ENCODE measurements at regions not wholly inside any gene's neighbourhood (a gene's known extent, or its start where the extent isn't known, plus 50 kb on each side); places are given as distances from the start of the nearest gene placed in this dataset.

GRCh38 chr9:80790764-80791163, 898.6 kb downstream of the TLE1 start:
- no peaks in the 10 kb centered on the region for H3K9me3 ChIP-seq
- ATAC-seq (ENCODE audit: low FRiP score in 2 of 2) (no peak), DNase-seq (no peak)
- H3K36me3 ChIP-seq: no peaks in the 10 kb centered on the region
- H3K27me3 ChIP-seq: no peaks in the 10 kb centered on the region
- no peak overlapping the region for H3K4me3 ChIP-seq
- H3K27ac ChIP-seq: no peak overlapping the region
- no peaks in the 10 kb centered on the region for H3K4me1 ChIP-seq
- TF ChIP-seq POLR2A (IDR thresholded peaks at IDR 0.05) (no peak), POLR2AphosphoS5 (IDR thresholded peaks at IDR 0.05) (no peak), CTCF (IDR thresholded peaks at IDR 0.05) (no peak), EP300 (IDR thresholded peaks at IDR 0.05) (no peak)

- Histone ChIP-seq H3K4me1 (no peaks in the 10 kb centered on the region), H3K27ac (no peak overlapping the region), H3K36me3 (no peaks in the 10 kb centered on the region), H3K4me3 (no peak overlapping the region), H3K27me3 (no peaks in the 10 kb centered on the region), H3K9me3 (no peaks in the 10 kb centered on the region)
- ATAC-seq (ENCODE audit: low FRiP score in 2 of 2) (no peak), DNase-seq (no peak)
- no peak for TF ChIP-seq POLR2A (IDR thresholded peaks at IDR 0.05)
- 87 to 95% methylated on average over 5 of the region's 5 CpGs for whole genome bisulfite sequencing, 2 donors
Measured at GRCh38 chr9:80789831-80790230, 899.5 kb downstream of the TLE1 start.

- DNase-seq: no peak
- no peaks in the 10 kb centered on the region for H3K27me3 ChIP-seq
- H3K27ac ChIP-seq: no peak overlapping the region
- H3K4me1 ChIP-seq: no peaks in the 10 kb centered on the region
- no peaks in the 10 kb centered on the region for H3K36me3 ChIP-seq
- no peak overlapping the region for H3K4me3 ChIP-seq
- no peak for ATAC-seq (ENCODE audit: low FRiP score in 2 of 2)
- no peak for TF ChIP-seq POLR2A (IDR thresholded peaks at IDR 0.05)
- no peak for TF ChIP-seq CTCF (IDR thresholded peaks at IDR 0.05)
- no peak for TF ChIP-seq EP300 (IDR thresholded peaks at IDR 0.05)
- no peak for TF ChIP-seq POLR2AphosphoS5 (IDR thresholded peaks at IDR 0.05)
- H3K9me3 ChIP-seq: no peaks in the 10 kb centered on the region
- WGBS, 2 donors: 95 to 100% methylated on average over 1 of the region's 1 CpG
Measured at GRCh38 chr9:80787636-80788035, 901.7 kb downstream of the TLE1 start.

- H3K27ac ChIP-seq: no peak overlapping the region
- H3K9me3 ChIP-seq: no peaks in the 10 kb centered on the region
- no peak for TF ChIP-seq CTCF (IDR thresholded peaks at IDR 0.05)
- TF ChIP-seq POLR2A (IDR thresholded peaks at IDR 0.05): no peak
- no peak for TF ChIP-seq EP300 (IDR thresholded peaks at IDR 0.05)
- TF ChIP-seq POLR2AphosphoS5 (IDR thresholded peaks at IDR 0.05): no peak
- no peaks in the 10 kb centered on the region for H3K4me1 ChIP-seq
- DNase-seq (no peak), ATAC-seq (ENCODE audit: low FRiP score in 2 of 2) (no peak)
- no peaks in the 10 kb centered on the region for H3K36me3 ChIP-seq
- no peaks in the 10 kb centered on the region for H3K27me3 ChIP-seq
- H3K4me3 ChIP-seq: no peak overlapping the region
Measured at GRCh38 chr9:80784647-80785046, 904.7 kb downstream of the TLE1 start.

- no peaks in the 10 kb centered on the region for H3K27me3 ChIP-seq
- H3K36me3 ChIP-seq: no peaks in the 10 kb centered on the region
- no peak for ATAC-seq (ENCODE audit: low FRiP score in 2 of 2)
- H3K4me3 ChIP-seq: no peak overlapping the region
- TF ChIP-seq POLR2AphosphoS5 (IDR thresholded peaks at IDR 0.05) (no peak), POLR2A (IDR thresholded peaks at IDR 0.05) (no peak), CTCF (IDR thresholded peaks at IDR 0.05) (no peak), EP300 (IDR thresholded peaks at IDR 0.05) (no peak)
- no peaks in the 10 kb centered on the region for H3K4me1 ChIP-seq
- H3K27ac ChIP-seq: no peak overlapping the region
- DNase-seq: no peak
- H3K9me3 ChIP-seq: no peaks in the 10 kb centered on the region
Measured at GRCh38 chr9:80775971-80776370, 913.4 kb downstream of the TLE1 start.

Data from upper lobe of left lung (tissue), 6 donors.